Testis (tissue), 2 donors: ENCODE measurements at regions not wholly inside any gene's neighbourhood (a gene's known extent, or its start where the extent isn't known, plus 50 kb on each side); places are given as distances from the start of the nearest gene placed in this dataset.

Experiments used
- DNase-seq: peaks from one replicate; pipeline ENCODE4 v3.0.0-alpha.2; 2019
- H3K27ac ChIP-seq, 2 donors: fragments of 200-600 bp; sonication (generic); one replicate each; pipeline ENCODE4 v1.5.1; 2019
- H3K27me3 ChIP-seq: fragments of 200-600 bp; sonication (generic); one replicate; pipeline ENCODE4 v1.5.1; 2019
- H3K36me3 ChIP-seq: fragments of 200-600 bp; sonication (generic); one replicate; pipeline ENCODE4 v1.5.1; 2017; ENCODE audit warnings: low read depth; ENCODE audit errors: missing control alignments
- H3K4me1 ChIP-seq: fragments of 200-600 bp; sonication (generic); one replicate; pipeline ENCODE4 v1.5.1; 2019
- H3K4me3 ChIP-seq, 2 donors: fragments of 200-600 bp; sonication (generic); one replicate each; pipeline ENCODE4 v1.5.1; 2017 to 2019
- H3K9me3 ChIP-seq: fragments of 200-600 bp; sonication (generic); one replicate; pipeline ENCODE4 v1.5.1; 2017
- POLR2A ChIP-seq: fragments of 450-650 bp; IDR thresholded peaks from one replicate; pipeline ENCODE4 v1.6.1; 2017; ENCODE audit warnings: antibody characterized with exemption, mild to moderate bottlenecking, moderate library complexity
- WGBS, 2 donors: methylation state at CpG; one replicate each; pipeline ENCODE4 v1.1.5; 2018; 5-methylcytosine and 5-hydroxymethylcytosine counted together
- intact Hi-C: fragments of 100-400 bp; cut with DNase I; formaldehyde crosslinking; loops from one replicate; pipeline ENCODE4 v1.15.1; 2023; ENCODE audit warnings: low total_unique reads
- TF ChIP-seq, protein P1 (sequence below), 3 experiments: fragments of 450-650 bp in 2 of 3; fragments of 200-600 bp in 1 of 3; sonication (generic) in 1 of 3; IDR thresholded peaks; one replicate each; pipeline ENCODE4 v1.5.1; 2016 to 2019; ENCODE audit warnings: antibody characterized with exemption in 3 of 3, mild to moderate bottlenecking in 2 of 3, moderate library complexity in 1 of 3

GRCh38 chr5:124995421-124995820, 249.0 kb upstream of the ZNF608 start:
- Histone ChIP-seq H3K9me3 (no peaks in the 10 kb centered on the region), H3K27me3 (no peaks in the 10 kb centered on the region), H3K27ac (no peak overlapping the region), H3K4me3 (no peak overlapping the region), H3K36me3 (no peaks in the 10 kb centered on the region), H3K4me1 (no peaks in the 10 kb centered on the region)
- 59% methylated on average over 4 of the region's 4 CpGs for WGBS, 2 donors
- TF ChIP-seq, protein P1, sequence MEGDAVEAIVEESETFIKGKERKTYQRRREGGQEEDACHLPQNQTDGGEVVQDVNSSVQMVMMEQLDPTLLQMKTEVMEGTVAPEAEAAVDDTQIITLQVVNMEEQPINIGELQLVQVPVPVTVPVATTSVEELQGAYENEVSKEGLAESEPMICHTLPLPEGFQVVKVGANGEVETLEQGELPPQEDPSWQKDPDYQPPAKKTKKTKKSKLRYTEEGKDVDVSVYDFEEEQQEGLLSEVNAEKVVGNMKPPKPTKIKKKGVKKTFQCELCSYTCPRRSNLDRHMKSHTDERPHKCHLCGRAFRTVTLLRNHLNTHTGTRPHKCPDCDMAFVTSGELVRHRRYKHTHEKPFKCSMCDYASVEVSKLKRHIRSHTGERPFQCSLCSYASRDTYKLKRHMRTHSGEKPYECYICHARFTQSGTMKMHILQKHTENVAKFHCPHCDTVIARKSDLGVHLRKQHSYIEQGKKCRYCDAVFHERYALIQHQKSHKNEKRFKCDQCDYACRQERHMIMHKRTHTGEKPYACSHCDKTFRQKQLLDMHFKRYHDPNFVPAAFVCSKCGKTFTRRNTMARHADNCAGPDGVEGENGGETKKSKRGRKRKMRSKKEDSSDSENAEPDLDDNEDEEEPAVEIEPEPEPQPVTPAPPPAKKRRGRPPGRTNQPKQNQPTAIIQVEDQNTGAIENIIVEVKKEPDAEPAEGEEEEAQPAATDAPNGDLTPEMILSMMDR (IDR thresholded peaks at IDR 0.05), result no peak
- no peak for TF ChIP-seq POLR2A
- no peak for DNase-seq
- intact Hi-C loops, result no loop called here

DNA sequence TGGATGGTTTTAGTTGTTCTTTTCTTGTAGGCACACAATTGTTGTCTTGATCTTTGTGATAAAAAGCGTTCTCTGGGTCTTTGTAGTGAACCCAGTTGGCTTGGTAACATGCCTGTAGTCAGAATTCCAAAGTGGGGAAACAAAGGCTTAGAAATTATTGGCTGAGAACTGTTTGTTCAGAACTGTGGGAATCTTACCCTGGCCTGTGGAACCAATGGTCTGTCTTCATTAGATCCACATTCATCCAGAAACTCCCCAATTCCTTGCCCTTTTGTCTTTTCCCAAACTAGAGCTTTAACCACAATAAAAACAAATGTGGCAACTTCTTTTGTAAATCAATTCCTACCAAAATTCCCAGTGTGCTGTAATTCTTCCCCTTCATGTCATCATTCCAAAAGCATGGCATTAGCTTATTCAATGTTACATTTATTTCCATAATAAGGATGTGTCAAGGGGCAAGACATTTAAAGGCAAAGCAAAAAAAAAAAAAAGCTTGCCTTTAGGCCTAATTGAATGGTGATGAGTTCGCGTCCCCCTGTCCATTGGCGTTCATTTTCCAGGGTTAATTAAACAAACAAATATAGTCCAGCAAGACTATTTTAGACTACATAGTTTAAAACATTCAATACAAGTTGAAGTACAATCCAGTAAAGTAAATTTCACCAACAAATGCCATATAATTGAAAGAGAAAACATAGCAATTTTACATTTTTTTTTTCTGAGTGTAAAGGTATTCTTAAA, 249.8 kb upstream of the ZNF608 start:
- H3K36me3 ChIP-seq, result no peaks in the 10 kb centered on the region
- H3K27me3 ChIP-seq, result no peaks in the 10 kb centered on the region
- 82% methylated on average over 4 of the region's 4 CpGs for WGBS, 2 donors
- no peaks in the 10 kb centered on the region for H3K9me3 ChIP-seq
- no peak overlapping the region for H3K4me3 ChIP-seq
- no peak overlapping the region for H3K27ac ChIP-seq
- no peak for DNase-seq
- intact Hi-C loops, result no loop called here
- no peaks in the 10 kb centered on the region for H3K4me1 ChIP-seq
- TF ChIP-seq, protein P1 (IDR thresholded peaks at IDR 0.05), result no peak
- no peak for TF ChIP-seq POLR2A

GRCh38 chr5:124996764-124997077, 250.3 kb upstream of the ZNF608 start:
- H3K4me3 ChIP-seq, result no peak overlapping the region
- no peaks in the 10 kb centered on the region for H3K27me3 ChIP-seq
- no peaks in the 10 kb centered on the region for H3K9me3 ChIP-seq
- intact Hi-C loops, result no loop called here
- H3K36me3 ChIP-seq, result no peaks in the 10 kb centered on the region
- no peak for DNase-seq
- no peaks in the 10 kb centered on the region for H3K4me1 ChIP-seq
- no peak for TF ChIP-seq POLR2A
- TF ChIP-seq, protein P1 (IDR thresholded peaks at IDR 0.05), result no peak
- WGBS, 2 donors, result 82 to 84% methylated on average over 3 of the region's 3 CpGs
- no peak overlapping the region for H3K27ac ChIP-seq

- Histone ChIP-seq H3K9me3 (no peaks in the 10 kb centered on the region), H3K4me3 (no peak overlapping the region), H3K4me1 (no peaks in the 10 kb centered on the region), H3K27ac (no peak overlapping the region), H3K27me3 (no peaks in the 10 kb centered on the region), H3K36me3 (no peaks in the 10 kb centered on the region)
- intact Hi-C loops, result no loop called here
- 83 to 88% methylated on average over 3 of the region's 3 CpGs for WGBS, 2 donors
- DNase-seq, result no peak
- TF ChIP-seq, protein P1 (IDR thresholded peaks at IDR 0.05), result no peak
- no peak for TF ChIP-seq POLR2A
Observed at GRCh38 chr5:124997186-124997893, 250.9 kb upstream of the ZNF608 start.

DNA sequence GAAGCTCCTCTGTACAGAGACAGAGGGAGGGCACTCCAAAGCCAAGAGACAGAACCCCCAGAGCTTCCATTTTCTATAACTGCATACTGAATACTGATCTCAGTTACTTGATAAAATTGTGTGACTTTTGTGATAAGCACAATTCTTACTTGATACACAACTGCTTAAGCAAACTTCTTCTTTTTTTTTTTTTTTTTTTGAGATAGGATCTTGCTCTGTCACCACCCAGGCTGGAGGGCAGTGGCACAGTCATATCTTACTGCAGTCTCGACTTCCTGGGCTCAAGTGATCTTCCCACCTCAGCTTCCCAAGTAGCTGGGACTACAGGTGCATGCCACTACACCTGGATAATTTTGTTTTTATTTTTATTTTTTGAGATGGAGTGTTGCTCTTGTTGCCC, 252.1 kb upstream of the ZNF608 start:
- H3K4me1 ChIP-seq, result no peaks in the 10 kb centered on the region
- H3K27ac ChIP-seq, result no peak overlapping the region
- H3K36me3 ChIP-seq, result no peaks in the 10 kb centered on the region
- no peak for TF ChIP-seq POLR2A
- TF ChIP-seq, protein P1 (IDR thresholded peaks at IDR 0.05), result no peak
- H3K9me3 ChIP-seq, result no peaks in the 10 kb centered on the region
- H3K4me3 ChIP-seq, result no peak overlapping the region
- no peaks in the 10 kb centered on the region for H3K27me3 ChIP-seq
- no peak for DNase-seq
- intact Hi-C loops, result no loop called here
- 94 to 100% methylated on average over 1 of the region's 1 CpG for WGBS, 2 donors
